ENCODE measurements at regions not wholly inside any gene's neighbourhood (a gene's known extent, or its start where the extent isn't known, plus 50 kb on each side); places are given as distances from the start of the nearest gene placed in this dataset.
"Not testable (repeated sequence)": the region's sequence is repeated elsewhere in the genome, so short reads cannot be mapped to it uniquely, and the experiment has no call there.

- no peaks in the 10 kb centered on the region for H3K36me3 ChIP-seq (ENCODE audit: control insufficient read depth in 4 of 4, insufficient read depth in 4 of 4, low read length in 4 of 4)
- no peak overlapping the region for H3K9ac ChIP-seq (ENCODE audit: insufficient read depth in 1 of 2, low read length in 2 of 2)
- TF ChIP-seq, protein P1, sequence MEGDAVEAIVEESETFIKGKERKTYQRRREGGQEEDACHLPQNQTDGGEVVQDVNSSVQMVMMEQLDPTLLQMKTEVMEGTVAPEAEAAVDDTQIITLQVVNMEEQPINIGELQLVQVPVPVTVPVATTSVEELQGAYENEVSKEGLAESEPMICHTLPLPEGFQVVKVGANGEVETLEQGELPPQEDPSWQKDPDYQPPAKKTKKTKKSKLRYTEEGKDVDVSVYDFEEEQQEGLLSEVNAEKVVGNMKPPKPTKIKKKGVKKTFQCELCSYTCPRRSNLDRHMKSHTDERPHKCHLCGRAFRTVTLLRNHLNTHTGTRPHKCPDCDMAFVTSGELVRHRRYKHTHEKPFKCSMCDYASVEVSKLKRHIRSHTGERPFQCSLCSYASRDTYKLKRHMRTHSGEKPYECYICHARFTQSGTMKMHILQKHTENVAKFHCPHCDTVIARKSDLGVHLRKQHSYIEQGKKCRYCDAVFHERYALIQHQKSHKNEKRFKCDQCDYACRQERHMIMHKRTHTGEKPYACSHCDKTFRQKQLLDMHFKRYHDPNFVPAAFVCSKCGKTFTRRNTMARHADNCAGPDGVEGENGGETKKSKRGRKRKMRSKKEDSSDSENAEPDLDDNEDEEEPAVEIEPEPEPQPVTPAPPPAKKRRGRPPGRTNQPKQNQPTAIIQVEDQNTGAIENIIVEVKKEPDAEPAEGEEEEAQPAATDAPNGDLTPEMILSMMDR (IDR thresholded peaks at IDR 0.05; ENCODE audit: control extremely low read depth, extremely low read depth), result no peak
- peaks cover 7 to 23% (median 9%) of the 10 kb centered on the region in 3 donors for H3K27me3 ChIP-seq (ENCODE audit: control insufficient read depth in 3 of 3, insufficient read depth in 3 of 3, low read length in 2 of 3)
- no peak overlapping the region for H3K4me3 ChIP-seq
- no peak for DNase-seq
- no peak for ATAC-seq (ENCODE audit: insufficient read depth, low FRiP score)
- 92 to 93% methylated on average over 1 of the region's 1 CpG for WGBS, 2 donors
- peaks cover 0 to 17% (median 0%) of the 10 kb centered on the region in 4 donors for H3K9me3 ChIP-seq (ENCODE audit: control insufficient read depth in 4 of 4, insufficient read depth in 3 of 4, low read length in 3 of 4)
- H3K4me1 ChIP-seq (ENCODE audit: control insufficient read depth in 5 of 5, insufficient read depth in 5 of 5, low read length in 5 of 5), result peaks cover 0 to 10% (median 0%) of the 10 kb centered on the region in 5 donors
- no peak overlapping the region for H3K27ac ChIP-seq (ENCODE audit: low read depth in 1 of 2, low read length in 1 of 2)
Measured at GRCh38 chr17:62135742-62136141, 70.7 kb upstream of the MED13 start.

GRCh38 chr17:62135096-62135495 lies 70.0 kb upstream of the MED13 start:
- H3K9ac ChIP-seq (ENCODE audit: insufficient read depth in 1 of 2, low read length in 2 of 2); H3K4me1 ChIP-seq (ENCODE audit: control insufficient read depth in 5 of 5, insufficient read depth in 5 of 5, low read length in 5 of 5); H3K36me3 ChIP-seq (ENCODE audit: control insufficient read depth in 4 of 4, insufficient read depth in 4 of 4, low read length in 4 of 4); ATAC-seq (ENCODE audit: insufficient read depth, low FRiP score); H3K27ac ChIP-seq (ENCODE audit: low read depth in 1 of 2, low read length in 1 of 2); H3K4me3 ChIP-seq; DNase-seq: not testable (repeated sequence)
- Histone ChIP-seq H3K9me3 (ENCODE audit: control insufficient read depth in 4 of 4, insufficient read depth in 3 of 4, low read length in 3 of 4) (peaks cover 0 to 15% (median 0%) of the 10 kb centered on the region in 4 donors), H3K27me3 (ENCODE audit: control insufficient read depth in 3 of 3, insufficient read depth in 3 of 3, low read length in 2 of 3) (peaks cover 7 to 23% (median 9%) of the 10 kb centered on the region in 3 donors)
- WGBS, 2 donors, result 92 to 96% methylated on average over 2 of the region's 2 CpGs

GRCh38 chr17:62134397-62134796 lies 69.3 kb upstream of the MED13 start:
- H3K9me3 ChIP-seq (ENCODE audit: control insufficient read depth in 4 of 4, insufficient read depth in 3 of 4, low read length in 3 of 4), result peaks cover 0 to 12% (median 0%) of the 10 kb centered on the region in 4 donors
- no peak for ATAC-seq (ENCODE audit: insufficient read depth, low FRiP score)
- WGBS, 2 donors, result 69 to 80% methylated on average over 4 of the region's 4 CpGs
- peaks cover 7 to 22% (median 7%) of the 10 kb centered on the region in 3 donors for H3K27me3 ChIP-seq (ENCODE audit: control insufficient read depth in 3 of 3, insufficient read depth in 3 of 3, low read length in 2 of 3)
- H3K9ac ChIP-seq (ENCODE audit: insufficient read depth in 1 of 2, low read length in 2 of 2), result no peak overlapping the region
- peaks cover 0 to 10% (median 0%) of the 10 kb centered on the region in 5 donors for H3K4me1 ChIP-seq (ENCODE audit: control insufficient read depth in 5 of 5, insufficient read depth in 5 of 5, low read length in 5 of 5)
- H3K27ac ChIP-seq (ENCODE audit: low read depth in 1 of 2, low read length in 1 of 2), result no peak overlapping the region
- no peak overlapping the region for H3K4me3 ChIP-seq
- TF ChIP-seq, protein P1 (IDR thresholded peaks at IDR 0.05; ENCODE audit: control extremely low read depth, extremely low read depth), result no peak
- DNase-seq, result no peak
- H3K36me3 ChIP-seq (ENCODE audit: control insufficient read depth in 4 of 4, insufficient read depth in 4 of 4, low read length in 4 of 4), result no peaks in the 10 kb centered on the region

- 92 to 96% methylated on average over 6 of the region's 6 CpGs for WGBS, 2 donors
- not testable (repeated sequence) for ATAC-seq (ENCODE audit: insufficient read depth, low FRiP score); H3K27me3 ChIP-seq (ENCODE audit: control insufficient read depth in 3 of 3, insufficient read depth in 3 of 3, low read length in 2 of 3); H3K36me3 ChIP-seq (ENCODE audit: control insufficient read depth in 4 of 4, insufficient read depth in 4 of 4, low read length in 4 of 4); DNase-seq; H3K9ac ChIP-seq (ENCODE audit: insufficient read depth in 1 of 2, low read length in 2 of 2); H3K4me1 ChIP-seq (ENCODE audit: control insufficient read depth in 5 of 5, insufficient read depth in 5 of 5, low read length in 5 of 5); H3K4me3 ChIP-seq; H3K27ac ChIP-seq (ENCODE audit: low read depth in 1 of 2, low read length in 1 of 2); H3K9me3 ChIP-seq (ENCODE audit: control insufficient read depth in 4 of 4, insufficient read depth in 3 of 4, low read length in 3 of 4)
Measured at GRCh38 chr17:62131271-62131670, 66.2 kb upstream of the MED13 start.

Data from lung (tissue), 11 donors.